HUES64 (cell line): ENCODE measurements at regions not wholly inside any gene's neighbourhood (a gene's known extent, or its start where the extent isn't known, plus 50 kb on each side); places are given as distances from the start of the nearest gene placed in this dataset.
"Not testable (repeated sequence)": the region's sequence is repeated elsewhere in the genome, so short reads cannot be mapped to it uniquely, and the experiment has no call there.

ENCODE experiments used
- H3K27ac ChIP-seq: 2 replicates; pipeline ENCODE4 v1.7.0; 2013; ENCODE audit warnings: low read depth, low read length, inconsistent platforms
- H3K27me3 ChIP-seq: 2 replicates; pipeline ENCODE4 v1.6.1; 2013; ENCODE audit warnings: mild to moderate bottlenecking, low read length; ENCODE audit not compliant: insufficient read depth
- H3K36me3 ChIP-seq: 2 replicates; pipeline ENCODE4 v1.6.1; 2013; ENCODE audit warnings: mild to moderate bottlenecking, low read length; ENCODE audit not compliant: insufficient read depth
- H3K4me1 ChIP-seq: 2 replicates; pipeline ENCODE4 v1.6.1; 2013; ENCODE audit warnings: mild to moderate bottlenecking, low read length, moderate library complexity; ENCODE audit not compliant: insufficient read depth
- H3K4me3 ChIP-seq: 2 replicates; pipeline ENCODE4 v1.5.1; 2013; ENCODE audit warnings: mild to moderate bottlenecking, low read length, moderate library complexity
- H3K9ac ChIP-seq: 2 replicates; pipeline ENCODE4 v1.6.1; 2013; ENCODE audit warnings: mild to moderate bottlenecking, low read depth, low read length
- H3K9me3 ChIP-seq: 2 replicates; pipeline ENCODE4 v1.6.1; 2013; ENCODE audit warnings: low read depth, low read length; ENCODE audit not compliant: insufficient read depth
- WGBS: fragments of 150-250, 120-280 bp; methylation state at CpG from one replicate; pipeline ENCODE4 v1.1.7; 2013; ENCODE audit warnings: missing lambda C conversion rate; 5-methylcytosine and 5-hydroxymethylcytosine counted together

GRCh38 chr9:31745468-31745867, 639.0 kb upstream of the ACO1 start:
- H3K4me1 ChIP-seq, result no peaks in the 10 kb centered on the region
- 92% methylated on average over 5 of the region's 6 CpGs for WGBS
- H3K27ac ChIP-seq, result no peak overlapping the region

GRCh38 chr9:31745886-31746285, 638.6 kb upstream of the ACO1 start:
- H3K27me3 ChIP-seq, result no peaks in the 10 kb centered on the region
- no peak overlapping the region for H3K9ac ChIP-seq
- no peaks in the 10 kb centered on the region for H3K36me3 ChIP-seq
- H3K4me3 ChIP-seq, result no peak overlapping the region
- no peaks in the 10 kb centered on the region for H3K9me3 ChIP-seq
- H3K4me1 ChIP-seq, result no peaks in the 10 kb centered on the region
- H3K27ac ChIP-seq, result no peak overlapping the region

More at GRCh38 chr9:31745468-31745867, 639.0 kb upstream of the ACO1 start:
- H3K4me3 ChIP-seq, result no peak overlapping the region
- no peaks in the 10 kb centered on the region for H3K36me3 ChIP-seq
- no peaks in the 10 kb centered on the region for H3K9me3 ChIP-seq
- no peak overlapping the region for H3K9ac ChIP-seq
- H3K27me3 ChIP-seq, result no peaks in the 10 kb centered on the region

GRCh38 chr9:31753756-31754155, 630.7 kb upstream of the ACO1 start:
- H3K9me3 ChIP-seq, result no peaks in the 10 kb centered on the region
- H3K4me1 ChIP-seq, result no peaks in the 10 kb centered on the region
- no peak overlapping the region for H3K27ac ChIP-seq
- H3K9ac ChIP-seq, result no peak overlapping the region
- H3K36me3 ChIP-seq, result no peaks in the 10 kb centered on the region
- H3K4me3 ChIP-seq, result no peak overlapping the region
- H3K27me3 ChIP-seq, result no peaks in the 10 kb centered on the region

GRCh38 chr9:31759703-31760102, 624.7 kb upstream of the ACO1 start:
- Histone ChIP-seq H3K36me3 (no peaks in the 10 kb centered on the region), H3K4me3 (no peak overlapping the region), H3K9ac (no peak overlapping the region), H3K4me1 (no peaks in the 10 kb centered on the region), H3K27ac (no peak overlapping the region), H3K9me3 (no peaks in the 10 kb centered on the region; the same call in 1 of the 2 replicates), H3K27me3 (no peaks in the 10 kb centered on the region)
- WGBS, result no CpG with 5 or more reads among the region's 3 CpGs

GRCh38 chr9:31774021-31774420, 610.4 kb upstream of the ACO1 start:
- H3K9ac ChIP-seq, H3K27me3 ChIP-seq, H3K27ac ChIP-seq, H3K36me3 ChIP-seq, H3K4me3 ChIP-seq, H3K4me1 ChIP-seq: not testable (repeated sequence)
- peaks cover 36% of the 10 kb centered on the region for H3K9me3 ChIP-seq
- WGBS, result 100% methylated on average over 1 of the region's 3 CpGs

- H3K4me3 ChIP-seq, result no peak overlapping the region
- 96% methylated on average over 2 of the region's 2 CpGs for WGBS
- H3K36me3 ChIP-seq, result no peaks in the 10 kb centered on the region
- H3K27ac ChIP-seq, result no peak overlapping the region
- peaks cover 40% of the 10 kb centered on the region for H3K9me3 ChIP-seq
- no peak overlapping the region for H3K9ac ChIP-seq
- H3K27me3 ChIP-seq, result no peaks in the 10 kb centered on the region
- H3K4me1 ChIP-seq, result no peaks in the 10 kb centered on the region
Measured at GRCh38 chr9:31774571-31774970, 609.9 kb upstream of the ACO1 start.

GRCh38 chr9:31776471-31776870, 608.0 kb upstream of the ACO1 start:
- Histone ChIP-seq H3K27me3 (no peaks in the 10 kb centered on the region), H3K36me3 (no peaks in the 10 kb centered on the region), H3K9me3 (peaks cover 47% of the 10 kb centered on the region), H3K4me3 (no peak overlapping the region), H3K27ac (no peak overlapping the region), H3K9ac (no peak overlapping the region), H3K4me1 (no peaks in the 10 kb centered on the region)
- 99% methylated on average over 2 of the region's 3 CpGs for WGBS

GRCh38 chr9:31783491-31783890, 601.0 kb upstream of the ACO1 start:
- H3K4me3 ChIP-seq, result no peak overlapping the region
- 92% methylated on average over 2 of the region's 2 CpGs for WGBS
- no peaks in the 10 kb centered on the region for H3K27me3 ChIP-seq
- peaks cover 36% of the 10 kb centered on the region for H3K9me3 ChIP-seq
- H3K36me3 ChIP-seq, result no peaks in the 10 kb centered on the region
- H3K4me1 ChIP-seq, result no peaks in the 10 kb centered on the region
- H3K9ac ChIP-seq, result no peak overlapping the region
- H3K27ac ChIP-seq, result no peak overlapping the region

- Histone ChIP-seq H3K4me1 (no peaks in the 10 kb centered on the region), H3K27ac (no peak overlapping the region), H3K4me3 (no peak overlapping the region), H3K36me3 (no peaks in the 10 kb centered on the region), H3K27me3 (no peaks in the 10 kb centered on the region), H3K9ac (no peak overlapping the region), H3K9me3 (peaks cover 6% of the 10 kb centered on the region; the same call in 1 of the 2 replicates)
- 94% methylated on average over 8 of the region's 8 CpGs for WGBS
Measured at GRCh38 chr9:31790720-31791119, 593.7 kb upstream of the ACO1 start.

- H3K4me1 ChIP-seq, result peaks cover 9% of the 10 kb centered on the region; the same call in 1 of the 2 replicates
- 87% methylated on average over 2 of the region's 2 CpGs for WGBS
- H3K27ac ChIP-seq, result no peak overlapping the region
- no peak overlapping the region for H3K9ac ChIP-seq
- no peak overlapping the region for H3K4me3 ChIP-seq
- H3K27me3 ChIP-seq, result no peaks in the 10 kb centered on the region
- no peaks in the 10 kb centered on the region for H3K36me3 ChIP-seq
- no peaks in the 10 kb centered on the region for H3K9me3 ChIP-seq
Measured at GRCh38 chr9:31799953-31800609, 584.4 kb upstream of the ACO1 start.

GRCh38 chr9:31807574-31808256, 576.7 kb upstream of the ACO1 start:
- H3K4me3 ChIP-seq, result no peak overlapping the region
- H3K27me3 ChIP-seq, result no peaks in the 10 kb centered on the region
- 81% methylated on average over 17 of the region's 17 CpGs for whole genome bisulfite sequencing

More at GRCh38 chr9:31807574-31808256, 576.7 kb upstream of the ACO1 start:
- Histone ChIP-seq H3K36me3 (no peaks in the 10 kb centered on the region), H3K9ac (peak overlapping the region; percentile 21; the same call in 1 of the 2 replicates), H3K27ac (no peak overlapping the region), H3K9me3 (no peaks in the 10 kb centered on the region), H3K4me1 (peaks cover 4% of the 10 kb centered on the region; the same call in 1 of the 2 replicates)
